H1 (cell line): ENCODE measurements at regions not wholly inside any gene's neighbourhood (a gene's known extent, or its start where the extent isn't known, plus 50 kb on each side); places are given as distances from the start of the nearest gene placed in this dataset.

Experiments
- CTCF ChIA-PET: fragments of 300-600 bp; sonication (Branson Sonifier 250); formaldehyde crosslinking; loops from one replicate; lab custom pipeline; 2021; ENCODE audit not compliant: partially characterized antibody; lab: Charles Lee
- POLR2A ChIA-PET: fragments of 300-600 bp; sonication (Branson Sonifier 250); formaldehyde crosslinking; loops from one replicate; lab custom pipeline; 2021; ENCODE audit warnings: inconsistent platforms; ENCODE audit not compliant: partially characterized antibody; lab: Charles Lee
- DNase-seq, 2 experiments: peaks; one replicate each; pipeline versions ENCODE4 v3.0.0 to v3.0.0-alpha.2; 2010 to 2022; ENCODE audit warnings: low spot score in 2 of 2, low read depth in 1 of 2, mixed read lengths in 1 of 2
- FAIRE-seq: peaks from 2 replicates; lab custom pipeline; 2011; peaks lifted over from hg19 to GRCh38; lab: Jason Lieb, UNC
- H2AFZ ChIP-seq: 2 replicates; pipeline ENCODE4 v1.8.1; 2012; ENCODE audit warnings: low read length, inconsistent platforms
- H2AK5ac ChIP-seq: 2 replicates; pipeline ENCODE4 v1.6.1; 2013; ENCODE audit warnings: low read depth, low read length
- H2BK120ac ChIP-seq: replicated peaks from 2 replicates; pipeline ENCODE3; 2013; ENCODE audit warnings: low read depth, low read length, inconsistent platforms
- H2BK12ac ChIP-seq: 2 replicates; pipeline ENCODE4 v1.6.1; 2013; ENCODE audit warnings: low read depth, low read length
- H2BK15ac ChIP-seq: 2 replicates; pipeline ENCODE4 v1.6.1; 2013; ENCODE audit warnings: low read length
- H2BK20ac ChIP-seq: 2 replicates; pipeline ENCODE4 v1.6.1; 2013; ENCODE audit warnings: low read length
- H2BK5ac ChIP-seq: 2 replicates; pipeline ENCODE4 v1.6.1; 2013; ENCODE audit warnings: low read depth, low read length
- H3K14ac ChIP-seq: 2 replicates; pipeline ENCODE4 v1.6.1; 2013; ENCODE audit warnings: inconsistent platforms; ENCODE audit not compliant: insufficient read length
- H3K18ac ChIP-seq: 2 replicates; pipeline ENCODE4 v1.6.1; 2013; ENCODE audit warnings: low read length; ENCODE audit errors: extremely low read depth
- H3K23ac ChIP-seq: 2 replicates; pipeline ENCODE4 v1.6.1; 2013; ENCODE audit warnings: inconsistent platforms; ENCODE audit not compliant: insufficient read length
- H3K23me2 ChIP-seq: 2 replicates; pipeline ENCODE4 v1.6.1; 2013; ENCODE audit warnings: low read depth, low read length
- H3K27ac ChIP-seq: 2 replicates; pipeline ENCODE4 v1.6.1; 2011; ENCODE audit warnings: low read depth, low read length, inconsistent platforms
- H3K27me3 ChIP-seq, 4 experiments: replicated peaks in 1 of 4; 1 replicate in 1 of 4; 2 replicates in 3 of 4; pipeline versions ENCODE4 v1.6.1 to v1.8.1; 2011 to 2013; ENCODE audit warnings: low read length in 3 of 4, mild to moderate bottlenecking in 3 of 4, inconsistent platforms in 2 of 4, mixed read lengths in 2 of 4, moderate library complexity in 1 of 4; ENCODE audit not compliant: control insufficient read depth in 3 of 4, insufficient read depth in 3 of 4; ENCODE audit errors: extremely low read depth in 1 of 4
- H3K36me3 ChIP-seq, 4 experiments: 2 replicates each; pipeline versions ENCODE4 v1.6.1 to v1.8.1; 2011 to 2013; ENCODE audit warnings: mild to moderate bottlenecking in 4 of 4, low read length in 3 of 4, moderate library complexity in 2 of 4, control low read depth in 1 of 4, inconsistent platforms in 1 of 4; ENCODE audit not compliant: insufficient read depth in 4 of 4, control insufficient read depth in 2 of 4
- H3K4ac ChIP-seq: replicated peaks from 2 replicates; pipeline ENCODE3; 2013; ENCODE audit warnings: low read length, low read depth, mixed read lengths, inconsistent platforms; ENCODE audit not compliant: insufficient read length
- H3K4me1 ChIP-seq, 4 experiments: replicated peaks in 1 of 4; 1 replicate in 1 of 4; 2 replicates in 3 of 4; pipeline versions ENCODE4 v1.6.1 to v1.8.1; 2011 to 2013; ENCODE audit warnings: low read length in 3 of 4, inconsistent platforms in 2 of 4, mixed read lengths in 1 of 4; ENCODE audit not compliant: insufficient read depth in 4 of 4, control insufficient read depth in 3 of 4
- H3K4me2 ChIP-seq, 2 experiments: 2 replicates each; pipeline versions ENCODE4 v1.6.1 to v1.8.1; 2011 to 2013; ENCODE audit warnings: low read depth in 2 of 2, low read length in 2 of 2, control low read depth in 1 of 2, inconsistent platforms in 1 of 2, mild to moderate bottlenecking in 1 of 2; ENCODE audit not compliant: insufficient read depth in 1 of 2
- H3K4me3 ChIP-seq, 4 experiments: fragments of 200-600, 300-600 bp in 1 of 4; sonication (generic), shearing (Covaris generic), sonication (Bioruptor Twin) in 1 of 4; 2 replicates each; pipeline versions ENCODE4 v1.5.1 to v1.8.1; 2011 to 2016; ENCODE audit warnings: low read length in 4 of 4, low read depth in 3 of 4, control low read depth in 2 of 4, inconsistent platforms in 2 of 4, mild to moderate bottlenecking in 2 of 4, mixed read lengths in 1 of 4, moderate library complexity in 1 of 4; ENCODE audit not compliant: insufficient read depth in 2 of 4; ENCODE audit errors: extremely low read depth in 1 of 4
- H3K56ac ChIP-seq: replicated peaks from 2 replicates; pipeline ENCODE3; 2013; ENCODE audit warnings: low read depth, mild to moderate bottlenecking, mixed read lengths, low read length, inconsistent platforms; ENCODE audit not compliant: insufficient read length
- H3K79me1 ChIP-seq: 2 replicates; pipeline ENCODE4 v1.6.1; 2013; ENCODE audit warnings: low read depth, low read length, control low read depth
- H3K79me2 ChIP-seq, 2 experiments: 2 replicates each; pipeline versions ENCODE4 v1.6.1 to v1.8.1; 2012 to 2013; ENCODE audit warnings: low read length in 2 of 2, mild to moderate bottlenecking in 2 of 2, inconsistent platforms in 1 of 2; ENCODE audit not compliant: insufficient read depth in 2 of 2, control insufficient read depth in 1 of 2
- H3K9ac ChIP-seq, 4 experiments: replicated peaks in 1 of 4; 1 replicate in 1 of 4; 2 replicates in 3 of 4; pipeline versions ENCODE4 v1.6.1 to v1.8.1; 2011 to 2013; ENCODE audit warnings: low read depth in 3 of 4, low read length in 3 of 4, control low read depth in 2 of 4, mild to moderate bottlenecking in 2 of 4, moderate library complexity in 2 of 4, inconsistent platforms in 1 of 4; ENCODE audit errors: extremely low read depth in 1 of 4
- H3K9me3 ChIP-seq, 2 experiments: 2 replicates each; pipeline versions ENCODE4 v1.6.1 to v1.8.1; 2012 to 2013; ENCODE audit warnings: mild to moderate bottlenecking in 2 of 2, moderate library complexity in 2 of 2, control low read depth in 1 of 2, inconsistent platforms in 1 of 2, low read depth in 1 of 2, low read length in 1 of 2, mixed read lengths in 1 of 2; ENCODE audit not compliant: insufficient read depth in 2 of 2
- H4K20me1 ChIP-seq, 2 experiments: replicated peaks in 1 of 2; 2 replicates each; pipeline versions ENCODE3 to v1.8.1; 2011 to 2013; ENCODE audit warnings: inconsistent platforms in 2 of 2, low read length in 2 of 2, mild to moderate bottlenecking in 1 of 2; ENCODE audit not compliant: insufficient read depth in 2 of 2, control insufficient read depth in 1 of 2
- H4K5ac ChIP-seq: 2 replicates; pipeline ENCODE4 v1.6.1; 2013; ENCODE audit warnings: low read length, low read depth, mixed read lengths, inconsistent platforms; ENCODE audit not compliant: insufficient read length
- H4K8ac ChIP-seq: 2 replicates; pipeline ENCODE4 v1.8.0; 2013; ENCODE audit warnings: mild to moderate bottlenecking, moderate library complexity, low read length, inconsistent platforms; ENCODE audit not compliant: insufficient read depth; ENCODE audit errors: extremely low read depth
- H4K91ac ChIP-seq: replicated peaks from 2 replicates; pipeline ENCODE3; 2013; ENCODE audit warnings: low read length, mixed read lengths, inconsistent platforms; ENCODE audit not compliant: insufficient read length
- KDM1A ChIP-seq: fragments of 200-600, 300-600 bp; sonication (generic); IDR thresholded peaks from 2 replicates; pipeline ENCODE4 v1.7.1; 2016; ENCODE audit warnings: mild to moderate bottlenecking, low read length, borderline replicate concordance
- KDM5A ChIP-seq: fragments of 200-600 bp; IDR thresholded peaks from 2 replicates; pipeline ENCODE4 v1.7.1; 2012; ENCODE audit warnings: mild to moderate bottlenecking, low read length, inconsistent platforms, mixed read lengths
- MAFK ChIP-seq: IDR thresholded peaks from 2 replicates; pipeline ENCODE4 v1.6.1; 2012; ENCODE audit warnings: low read depth, mild to moderate bottlenecking, improper control_type of control experiment, low read length
- RNF2 ChIP-seq: fragments of 200-900, 300-1000 bp; sonication (generic); IDR thresholded peaks from 2 replicates; pipeline ENCODE4 v1.7.1; 2016; ENCODE audit warnings: borderline replicate concordance, low read depth, mild to moderate bottlenecking, antibody characterized with exemption, low read length; ENCODE audit not compliant: poor library complexity, severe bottlenecking; ENCODE audit errors: missing control alignments
- RXRA ChIP-seq: IDR thresholded peaks from 2 replicates; pipeline ENCODE4 v1.6.1; 2011; ENCODE audit warnings: low read depth, mild to moderate bottlenecking, low read length, moderate library complexity; ENCODE audit not compliant: insufficient read depth
- SP4 ChIP-seq: IDR thresholded peaks from 2 replicates; pipeline ENCODE4 v1.6.1; 2012; ENCODE audit warnings: low read length, inconsistent platforms
- SRF ChIP-seq: IDR thresholded peaks from 2 replicates; pipeline ENCODE4 v1.6.1; 2011; ENCODE audit warnings: mild to moderate bottlenecking, low read depth, low read length, moderate library complexity
- WGBS, 2 experiments: shearing (Covaris generic) in 1 of 2; methylation state at CpG; one replicate each; pipeline versions ENCODE4 v1.1.6 to v1.1.7; 2013 to 2015; ENCODE audit warnings: low lambda C conversion rate in 2 of 2, mixed read lengths in 2 of 2, inconsistent platforms in 1 of 2, low coverage in 1 of 2, missing lambda C conversion rate in 1 of 2; ENCODE audit not compliant: insufficient replicate concordance in 2 of 2, insufficient coverage in 1 of 2, insufficient read length in 1 of 2; ENCODE audit errors: extremely low coverage in 1 of 2, missing lambda C conversion rate in 1 of 2; 5-methylcytosine and 5-hydroxymethylcytosine counted together
- TF ChIP-seq, protein P1 (sequence below): IDR thresholded peaks from 2 replicates; pipeline ENCODE4 v1.6.1; 2012; ENCODE audit warnings: inconsistent platforms
- TF ChIP-seq, protein P2 (sequence below): IDR thresholded peaks from 2 replicates; pipeline ENCODE4 v1.6.1; 2011; ENCODE audit warnings: low read length, improper control_type of control experiment

GRCh38 chr3:99471353-99472323 is 166.8 kb upstream of the COL8A1 start:
- POLR2A ChIA-PET: no interaction called here

More at GRCh38 chr3:99471353-99472323, 166.8 kb upstream of the COL8A1 start:
- no peak overlapping the region for H2BK120ac ChIP-seq
- H3K23ac ChIP-seq: no peak overlapping the region
- H4K5ac ChIP-seq: no peak overlapping the region
- DNase-seq: no peak
- H2AK5ac ChIP-seq: no peak overlapping the region
- H2BK12ac ChIP-seq: no peak overlapping the region
- no peak overlapping the region for H3K4me3 ChIP-seq
- H3K9ac ChIP-seq: no peak overlapping the region
- H4K8ac ChIP-seq: no peak overlapping the region
- H3K79me2 ChIP-seq: no peaks in the 10 kb centered on the region
- no peaks in the 10 kb centered on the region for H3K4me1 ChIP-seq
- FAIRE-seq: no peak
- 90% methylated on average over 7 of the region's 7 CpGs; no CpG with 5 or more reads in 1 of the 2 experiments for WGBS, 2 experiments
- no peak overlapping the region for H3K4ac ChIP-seq
- H2BK5ac ChIP-seq: no peak overlapping the region
- peaks cover 0 to 1% (median 0%) of the 10 kb centered on the region in 4 experiments; a peak in 1 of 7 replicates for H3K27me3 ChIP-seq
- H2AFZ ChIP-seq: no peak overlapping the region; the same call in 1 of the 2 replicates
- CTCF ChIA-PET: interaction anchor here (0.8 to 3.2 kb wide), 5 partner anchors 8 to 276 kb away, joined by 3 to 10 read pairs (median 3); no protein-coding TSS in a partner anchor
- H3K4me2 ChIP-seq: no peak overlapping the region
- H3K14ac ChIP-seq: no peak overlapping the region
- no peak overlapping the region for H3K27ac ChIP-seq
- no peak overlapping the region for H4K91ac ChIP-seq
- no peak overlapping the region for H2BK20ac ChIP-seq
- H3K9me3 ChIP-seq: no peaks in the 10 kb centered on the region
- H3K18ac ChIP-seq: no peak overlapping the region
- TF ChIP-seq KDM1A (no peak), KDM5A (no peak), RXRA (no peak), MAFK (no peak), SRF (no peak), RNF2 (no peak), SP4 (no peak)
- TF ChIP-seq, protein P1, sequence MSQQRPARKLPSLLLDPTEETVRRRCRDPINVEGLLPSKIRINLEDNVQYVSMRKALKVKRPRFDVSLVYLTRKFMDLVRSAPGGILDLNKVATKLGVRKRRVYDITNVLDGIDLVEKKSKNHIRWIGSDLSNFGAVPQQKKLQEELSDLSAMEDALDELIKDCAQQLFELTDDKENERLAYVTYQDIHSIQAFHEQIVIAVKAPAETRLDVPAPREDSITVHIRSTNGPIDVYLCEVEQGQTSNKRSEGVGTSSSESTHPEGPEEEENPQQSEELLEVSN: no peak
- TF ChIP-seq, protein P2, sequence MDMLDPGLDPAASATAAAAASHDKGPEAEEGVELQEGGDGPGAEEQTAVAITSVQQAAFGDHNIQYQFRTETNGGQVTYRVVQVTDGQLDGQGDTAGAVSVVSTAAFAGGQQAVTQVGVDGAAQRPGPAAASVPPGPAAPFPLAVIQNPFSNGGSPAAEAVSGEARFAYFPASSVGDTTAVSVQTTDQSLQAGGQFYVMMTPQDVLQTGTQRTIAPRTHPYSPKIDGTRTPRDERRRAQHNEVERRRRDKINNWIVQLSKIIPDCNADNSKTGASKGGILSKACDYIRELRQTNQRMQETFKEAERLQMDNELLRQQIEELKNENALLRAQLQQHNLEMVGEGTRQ: no peak
- TF ChIP-seq, all 59 proteins: peak for 0
- Histone ChIP-seq H3K56ac (no peak overlapping the region), H3K23me2 (no peaks in the 10 kb centered on the region), H2BK15ac (no peak overlapping the region), H4K20me1 (no peaks in the 10 kb centered on the region), H3K79me1 (no peaks in the 10 kb centered on the region), H3K36me3 (no peaks in the 10 kb centered on the region)
